DND-41 (cell line): ENCODE measurements at regions not wholly inside any gene's neighbourhood (a gene's known extent, or its start where the extent isn't known, plus 50 kb on each side); places are given as distances from the start of the nearest gene placed in this dataset.

Experiments used
- ATAC-seq: fragments of 200-7000 bp; cut with Tn5 transposase; 3 replicates; pipeline ENCODE4 v1.9.1; 2021; ENCODE audit warnings: low read depth; ENCODE audit not compliant: insufficient read depth
- DNase-seq: peaks from one replicate; pipeline ENCODE4 v3.0.0-alpha.2; 2020
- H2AFZ ChIP-seq: 2 replicates; pipeline ENCODE4 v1.6.0; 2012; ENCODE audit warnings: low read depth, low read length
- H3K27ac ChIP-seq: 2 replicates; pipeline ENCODE4 v1.5.1; 2012; ENCODE audit warnings: low read length, inconsistent platforms
- H3K27me3 ChIP-seq: fragments of 200-600 bp; sonication (generic); 2 replicates; pipeline ENCODE4 v1.6.0; 2012; ENCODE audit warnings: low read length, mild to moderate bottlenecking, inconsistent platforms; ENCODE audit not compliant: insufficient read depth, poor library complexity
- H3K36me3 ChIP-seq: 2 replicates; pipeline ENCODE4 v1.5.1; 2012; ENCODE audit warnings: low read length, inconsistent platforms; ENCODE audit not compliant: insufficient read depth
- H3K4me1 ChIP-seq: 2 replicates; pipeline ENCODE4 v1.5.1; 2012; ENCODE audit warnings: mild to moderate bottlenecking, low read length; ENCODE audit not compliant: insufficient read depth
- H3K4me2 ChIP-seq: 2 replicates; pipeline ENCODE4 v1.6.0; 2012; ENCODE audit warnings: mild to moderate bottlenecking, moderate library complexity, low read length, inconsistent platforms; ENCODE audit not compliant: insufficient read depth
- H3K4me3 ChIP-seq, 2 experiments: fragments of 200-600 bp in 1 of 2; shearing (Covaris generic) in 1 of 2; 2 replicates each; pipeline ENCODE4 v1.5.1; 2012 to 2016; ENCODE audit warnings: inconsistent platforms in 2 of 2, low read length in 2 of 2, mild to moderate bottlenecking in 2 of 2, low read depth in 1 of 2, moderate library complexity in 1 of 2
- H3K79me2 ChIP-seq: 2 replicates; pipeline ENCODE4 v1.6.0; 2012; ENCODE audit warnings: low read length, inconsistent platforms; ENCODE audit not compliant: insufficient read depth
- H3K9ac ChIP-seq: 2 replicates; pipeline ENCODE4 v1.6.0; 2012; ENCODE audit warnings: low read depth, mild to moderate bottlenecking, inconsistent platforms, low read length, moderate library complexity
- H3K9me3 ChIP-seq: 2 replicates; pipeline ENCODE4 v1.5.1; 2012; ENCODE audit warnings: low read length, moderate library complexity, mild to moderate bottlenecking, inconsistent platforms; ENCODE audit not compliant: insufficient read depth, severe bottlenecking
- H4K20me1 ChIP-seq: 2 replicates; pipeline ENCODE4 v1.6.0; 2012; ENCODE audit warnings: low read length; ENCODE audit not compliant: insufficient read depth
- EZH2 ChIP-seq: IDR thresholded peaks from 3 replicates; pipeline ENCODE4 v1.6.1; 2012; ENCODE audit warnings: borderline replicate concordance, low read depth, mild to moderate bottlenecking, moderate library complexity, low read length, inconsistent platforms; ENCODE audit not compliant: severe bottlenecking
- TF ChIP-seq, protein P1 (sequence below): IDR thresholded peaks from 2 replicates; pipeline ENCODE4 v1.5.1; 2012; ENCODE audit warnings: borderline replicate concordance, low read length, moderate library complexity, mild to moderate bottlenecking; ENCODE audit not compliant: poor library complexity, severe bottlenecking; ENCODE audit errors: extremely low read depth

DNA sequence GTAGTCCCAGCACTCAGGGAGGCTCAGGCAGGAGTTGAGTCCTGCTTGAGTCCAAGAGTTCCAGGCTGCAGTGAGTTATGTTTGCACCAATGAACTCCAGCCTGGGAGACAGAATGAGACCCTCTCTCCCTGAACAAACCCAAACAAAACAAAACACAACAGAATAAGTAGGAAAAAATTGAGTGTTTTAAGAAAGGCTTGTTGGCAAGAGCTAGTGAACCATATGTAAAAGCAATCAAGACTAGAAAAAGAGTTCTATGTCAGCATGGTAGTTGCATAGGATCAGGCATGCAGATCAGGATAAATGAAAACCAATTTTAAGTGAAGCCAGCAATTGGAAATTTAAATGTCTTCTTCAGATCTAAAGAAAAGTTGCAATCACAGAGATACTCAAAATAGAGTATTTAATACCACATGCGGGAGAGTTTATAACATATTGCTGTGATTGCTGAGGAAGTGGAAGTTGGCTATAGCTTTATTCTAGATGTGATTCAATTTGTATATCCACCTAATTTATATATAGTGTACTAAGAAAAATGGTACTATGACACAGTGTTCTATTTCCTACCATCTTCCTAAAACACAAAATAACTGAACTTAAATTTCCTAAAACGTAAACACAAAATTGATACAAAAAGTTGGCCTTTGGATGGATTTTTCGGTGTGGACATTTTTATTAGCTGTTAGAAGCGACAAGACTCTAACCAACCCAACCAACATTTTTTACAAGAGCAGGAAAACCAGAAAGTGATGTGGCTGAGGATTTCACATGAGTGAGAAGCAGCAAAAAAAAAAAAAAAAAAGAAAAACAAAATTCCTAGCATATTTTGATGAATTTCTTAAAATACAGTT is 101.9 kb upstream of the ROBO1 start:
- Histone ChIP-seq H3K9ac (no peak overlapping the region), H3K4me1 (no peaks in the 10 kb centered on the region), H3K9me3 (no peaks in the 10 kb centered on the region), H3K27me3 (no peaks in the 10 kb centered on the region), H2AFZ (no peak overlapping the region), H3K4me2 (no peak overlapping the region), H3K36me3 (no peaks in the 10 kb centered on the region), H3K27ac (no peak overlapping the region), H3K4me3 (no peak overlapping the region), H3K79me2 (no peaks in the 10 kb centered on the region), H4K20me1 (no peaks in the 10 kb centered on the region)
- no peak for DNase-seq
- no peak for TF ChIP-seq EZH2
- TF ChIP-seq, protein P1, sequence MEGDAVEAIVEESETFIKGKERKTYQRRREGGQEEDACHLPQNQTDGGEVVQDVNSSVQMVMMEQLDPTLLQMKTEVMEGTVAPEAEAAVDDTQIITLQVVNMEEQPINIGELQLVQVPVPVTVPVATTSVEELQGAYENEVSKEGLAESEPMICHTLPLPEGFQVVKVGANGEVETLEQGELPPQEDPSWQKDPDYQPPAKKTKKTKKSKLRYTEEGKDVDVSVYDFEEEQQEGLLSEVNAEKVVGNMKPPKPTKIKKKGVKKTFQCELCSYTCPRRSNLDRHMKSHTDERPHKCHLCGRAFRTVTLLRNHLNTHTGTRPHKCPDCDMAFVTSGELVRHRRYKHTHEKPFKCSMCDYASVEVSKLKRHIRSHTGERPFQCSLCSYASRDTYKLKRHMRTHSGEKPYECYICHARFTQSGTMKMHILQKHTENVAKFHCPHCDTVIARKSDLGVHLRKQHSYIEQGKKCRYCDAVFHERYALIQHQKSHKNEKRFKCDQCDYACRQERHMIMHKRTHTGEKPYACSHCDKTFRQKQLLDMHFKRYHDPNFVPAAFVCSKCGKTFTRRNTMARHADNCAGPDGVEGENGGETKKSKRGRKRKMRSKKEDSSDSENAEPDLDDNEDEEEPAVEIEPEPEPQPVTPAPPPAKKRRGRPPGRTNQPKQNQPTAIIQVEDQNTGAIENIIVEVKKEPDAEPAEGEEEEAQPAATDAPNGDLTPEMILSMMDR: no peak
- no peak for ATAC-seq

DNA sequence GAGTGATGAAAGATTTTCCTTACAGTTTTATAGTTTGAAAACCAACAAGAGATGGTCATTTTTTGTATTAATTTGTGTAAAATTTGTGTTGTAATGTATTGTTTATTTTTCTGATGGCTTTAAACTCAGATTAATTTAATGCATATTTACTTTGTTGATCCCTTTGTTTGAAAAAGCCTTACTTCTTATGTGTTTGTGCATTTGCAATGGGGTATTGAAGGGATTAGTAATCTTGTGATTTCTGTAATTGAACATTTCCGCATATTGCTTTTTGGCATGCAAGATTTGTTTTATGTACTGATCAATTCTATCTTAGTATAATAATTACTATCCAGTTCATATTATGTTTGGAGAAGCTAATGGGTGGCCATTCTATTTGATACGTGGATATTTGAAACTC is 98.4 kb upstream of the ROBO1 start:
- no peaks in the 10 kb centered on the region for H3K36me3 ChIP-seq
- no peak overlapping the region for H3K4me3 ChIP-seq
- H3K27ac ChIP-seq: no peak overlapping the region
- ATAC-seq (no peak), DNase-seq (no peak)
- H3K79me2 ChIP-seq: no peaks in the 10 kb centered on the region
- H3K27me3 ChIP-seq: no peaks in the 10 kb centered on the region
- no peak overlapping the region for H2AFZ ChIP-seq
- H3K9ac ChIP-seq: no peak overlapping the region
- no peak overlapping the region for H3K4me2 ChIP-seq
- H3K4me1 ChIP-seq: no peaks in the 10 kb centered on the region
- no peaks in the 10 kb centered on the region for H3K9me3 ChIP-seq
- TF ChIP-seq, protein P1: no peak
- no peak for TF ChIP-seq EZH2
- no peaks in the 10 kb centered on the region for H4K20me1 ChIP-seq

DNA sequence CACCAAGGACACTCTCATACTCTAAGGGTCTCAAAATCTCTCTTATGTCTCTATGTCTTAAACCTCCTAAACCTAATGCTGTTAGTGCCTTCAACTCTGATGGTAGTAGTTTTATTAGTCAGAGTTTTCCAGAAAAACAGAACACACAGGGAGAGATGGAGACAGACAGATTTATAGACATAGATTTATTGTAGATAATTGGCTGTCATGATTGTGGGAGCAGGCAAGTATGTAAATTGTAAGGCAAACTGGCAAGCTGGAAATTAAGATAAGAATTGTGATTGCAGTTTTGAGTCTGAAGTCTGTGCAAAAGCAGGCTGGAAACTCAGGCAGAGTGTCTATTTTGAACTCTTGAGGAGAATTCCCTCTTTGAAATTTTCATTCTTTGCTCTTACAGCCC is 96.3 kb upstream of the ROBO1 start:
- no peaks in the 10 kb centered on the region for H3K36me3 ChIP-seq
- H3K27ac ChIP-seq: no peak overlapping the region
- TF ChIP-seq EZH2: no peak
- TF ChIP-seq, protein P1: no peak
- ATAC-seq (no peak), DNase-seq (no peak)
- no peak overlapping the region for H2AFZ ChIP-seq
- no peak overlapping the region for H3K4me3 ChIP-seq
- no peaks in the 10 kb centered on the region for H3K27me3 ChIP-seq
- H3K79me2 ChIP-seq: no peaks in the 10 kb centered on the region
- H3K9me3 ChIP-seq: no peaks in the 10 kb centered on the region
- H3K9ac ChIP-seq: no peak overlapping the region
- H4K20me1 ChIP-seq: no peaks in the 10 kb centered on the region
- H3K4me1 ChIP-seq: no peaks in the 10 kb centered on the region
- H3K4me2 ChIP-seq: no peak overlapping the region
